Activated CD4-positive, alpha-beta T cell treated with anti-CD3 and anti-CD28 coated beads, Interleukin-2, amount 50 U/mL, for 1 hour (primary cell): ENCODE measurements at regions not wholly inside any gene's neighbourhood (a gene's known extent, or its start where the extent isn't known, plus 50 kb on each side); places are given as distances from the start of the nearest gene placed in this dataset.
A peak's percentile ranks its signal among the peaks of the same experiment; 100 is the strongest.
"Not testable (repeated sequence)": the region's sequence is repeated elsewhere in the genome, so short reads cannot be mapped to it uniquely, and the experiment has no call there.

Experiments
- DNase-seq: peaks from one replicate; pipeline ENCODE4 v3.0.0-alpha.2; 2020

DNA sequence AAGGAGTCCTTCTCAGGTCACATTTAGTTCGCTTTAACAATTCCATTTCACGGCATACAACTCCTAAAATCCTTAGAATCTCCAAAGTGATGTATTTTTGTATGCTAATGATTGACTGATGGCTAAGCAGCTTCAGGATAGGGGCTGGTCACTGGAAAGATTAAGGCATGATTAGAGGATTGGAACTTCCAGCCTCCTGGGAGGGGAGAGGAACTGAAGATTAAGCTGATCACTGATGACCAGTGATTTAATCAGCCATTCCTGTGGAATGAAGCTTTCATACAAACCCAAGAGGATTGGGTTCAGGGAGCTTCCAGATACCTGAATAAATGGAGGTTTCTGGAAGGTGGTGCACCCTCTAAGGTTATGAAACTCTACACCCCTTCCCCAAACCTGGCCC, 123.9 kb upstream of the CDK13 start:
- DNase-seq, result no peak

DNA sequence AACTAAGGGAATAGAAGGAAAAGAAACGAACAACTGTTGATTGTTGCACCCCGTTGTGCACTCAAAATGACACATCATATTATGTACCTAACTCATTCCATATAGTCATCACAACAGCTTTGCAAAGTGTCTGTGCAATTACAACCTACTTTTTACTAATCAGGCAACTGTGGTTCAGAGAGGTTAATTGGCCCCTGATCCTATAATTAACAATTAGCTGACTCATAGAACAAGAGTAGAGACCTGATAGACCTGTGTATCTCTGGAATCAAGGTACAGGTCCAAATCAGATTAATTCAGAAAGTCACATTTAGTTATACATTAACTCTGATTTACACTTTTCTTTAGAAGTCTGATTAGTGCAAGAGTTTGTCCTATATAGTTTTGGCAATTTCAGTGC, 122.5 kb upstream of the CDK13 start:
- no peak for DNase-seq

DNA sequence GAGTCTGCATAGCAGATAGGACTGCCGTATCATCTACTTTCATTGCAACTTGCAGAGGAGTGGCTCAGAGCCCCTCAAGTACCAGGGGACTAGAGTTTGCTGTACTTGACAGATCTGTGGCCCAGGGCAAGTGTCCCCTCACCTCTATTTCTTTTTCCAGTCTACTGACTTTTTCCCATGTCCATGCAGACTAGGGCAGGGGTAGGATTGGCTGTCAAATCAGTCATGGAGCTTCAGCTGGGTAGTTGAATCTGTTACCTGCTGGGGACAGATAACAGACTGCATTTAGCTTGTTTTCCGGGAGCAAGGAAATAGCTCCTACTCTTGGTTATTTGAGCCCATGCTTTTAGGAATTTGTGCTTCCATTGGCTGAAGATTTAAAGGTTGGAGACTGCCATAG, 121.0 kb upstream of the CDK13 start:
- DNase-seq, result no peak

DNA sequence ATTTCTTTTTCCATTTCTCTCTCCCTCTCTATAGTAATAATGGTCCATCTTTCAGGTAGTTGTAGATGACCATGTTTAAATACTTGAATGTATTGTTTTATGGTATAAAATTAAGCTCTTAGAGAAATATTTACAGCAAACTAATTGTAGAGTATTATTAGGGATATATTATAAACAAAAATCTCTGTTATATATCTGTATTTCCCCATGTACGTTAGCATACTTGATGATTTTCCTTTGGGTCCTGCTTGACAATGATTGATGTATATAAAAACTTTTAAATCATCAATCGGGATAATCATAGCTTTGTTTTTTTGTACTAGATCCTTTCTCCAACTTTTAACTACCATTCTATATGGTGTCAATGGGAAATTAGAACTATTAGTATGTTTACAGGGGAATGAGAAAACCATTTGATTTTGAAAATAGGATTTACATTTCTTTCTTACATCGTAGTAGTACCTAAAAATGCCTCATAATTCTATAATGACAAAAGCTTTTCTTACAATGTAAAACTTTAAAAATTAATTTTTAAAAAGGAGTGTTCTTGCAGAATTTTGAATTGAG, 117.5 kb upstream of the CDK13 start:
- no peak for DNase-seq

DNA sequence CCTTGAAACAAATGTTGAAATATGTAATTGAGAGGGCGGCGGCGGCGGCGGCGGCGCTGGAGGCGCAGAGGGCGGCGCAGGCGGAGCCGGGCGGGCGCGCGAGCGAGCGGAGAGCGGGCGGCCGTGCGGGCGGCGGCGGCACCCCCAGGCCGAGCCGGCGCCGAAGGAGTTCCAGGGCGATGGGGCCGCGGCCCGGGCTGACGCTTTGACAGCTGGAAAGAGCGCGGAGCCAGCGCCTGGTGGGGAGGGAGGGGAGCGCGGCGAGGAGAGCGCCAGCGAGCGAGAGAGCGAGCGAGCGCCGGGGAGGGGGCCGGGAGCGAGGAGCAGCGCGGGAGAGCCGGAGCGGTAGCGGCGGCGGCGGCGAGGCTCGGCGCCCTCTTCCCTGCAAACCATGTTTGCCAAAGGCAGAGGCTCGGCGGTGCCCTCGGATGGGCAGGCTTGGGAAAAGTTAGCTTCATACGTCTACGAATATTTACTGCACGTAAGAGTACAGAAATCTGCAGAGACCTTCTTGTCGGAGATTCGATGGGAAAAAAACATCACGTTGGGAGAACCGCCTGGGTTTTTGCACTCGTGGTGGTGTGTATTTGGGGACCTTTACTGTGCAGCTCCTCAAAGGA, 116.8 kb upstream of the CDK13 start:
- peak; percentile 27 for DNase-seq

DNA sequence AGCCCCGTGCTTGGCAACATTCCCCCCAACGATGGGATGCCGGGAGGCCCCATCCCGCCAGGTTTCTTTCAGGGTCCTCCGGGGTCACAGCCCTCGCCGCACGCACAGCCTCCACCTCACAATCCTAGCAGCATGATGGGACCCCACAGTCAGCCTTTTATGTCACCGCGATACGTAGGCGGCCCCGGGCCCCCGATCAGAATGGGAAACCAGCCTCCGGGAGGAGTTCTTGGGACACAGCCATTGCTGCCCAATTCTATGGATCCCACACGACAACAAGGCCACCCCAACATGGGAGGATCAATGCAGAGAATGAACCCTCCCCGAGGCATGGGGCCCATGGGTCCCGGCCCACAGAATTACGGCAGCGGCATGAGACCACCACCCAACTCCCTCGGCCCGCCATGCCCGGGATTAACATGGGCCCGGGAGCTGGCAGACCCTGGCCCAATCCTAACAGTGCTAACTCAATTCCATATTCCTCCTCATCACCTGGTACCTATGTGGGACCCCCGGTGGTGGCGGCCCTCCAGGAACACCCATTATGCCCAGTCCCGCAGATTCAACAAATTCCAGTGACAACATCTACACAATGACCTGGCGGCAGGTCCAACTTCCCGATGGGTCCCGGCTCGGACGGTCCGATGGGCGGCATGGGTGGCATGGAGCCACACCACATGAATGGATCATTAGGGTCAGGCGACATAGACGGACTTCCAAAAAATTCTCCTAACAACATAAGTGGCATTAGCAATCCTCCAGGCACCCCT, 116.0 kb upstream of the CDK13 start:
- DNase-seq, result not testable (repeated sequence)

DNA sequence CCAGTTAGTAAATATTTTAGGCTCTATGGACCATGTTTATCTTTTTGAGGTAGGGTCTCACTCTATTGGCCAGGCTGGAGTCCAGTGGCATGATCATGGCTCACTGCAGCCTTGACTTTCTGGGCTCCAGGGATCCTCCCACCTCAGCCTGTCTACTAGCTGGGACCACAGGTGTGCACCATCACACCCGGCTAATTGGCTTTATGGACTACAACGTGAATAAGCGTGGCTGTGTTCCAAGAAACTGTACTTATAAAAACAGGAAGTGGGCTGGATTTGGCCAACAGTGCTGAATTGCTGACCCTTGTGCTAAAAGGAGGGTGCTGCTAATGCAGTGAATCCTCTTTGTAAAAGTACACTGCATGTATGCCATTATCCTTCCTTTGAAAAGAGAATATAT, 111.7 kb upstream of the CDK13 start:
- DNase-seq, result no peak

DNA sequence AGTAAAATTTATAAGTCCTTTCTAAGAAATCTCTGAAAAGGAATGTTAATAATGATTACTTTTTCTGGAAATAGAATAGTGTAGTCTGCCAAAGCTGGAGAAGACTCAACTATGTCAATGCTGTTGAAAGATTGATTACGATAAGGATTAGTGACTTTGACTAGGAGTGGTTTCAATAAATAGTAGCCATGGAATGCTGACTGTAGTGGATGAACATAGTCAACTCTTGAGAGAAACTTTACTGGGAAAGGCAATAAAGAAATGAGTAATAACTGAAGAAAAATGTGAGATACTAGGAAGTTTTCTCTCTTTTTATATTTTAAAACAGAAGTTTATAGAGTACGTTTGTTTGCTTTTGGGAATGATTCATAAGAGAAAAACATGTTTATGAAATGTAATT, 105.0 kb upstream of the CDK13 start:
- DNase-seq, result no peak

DNA sequence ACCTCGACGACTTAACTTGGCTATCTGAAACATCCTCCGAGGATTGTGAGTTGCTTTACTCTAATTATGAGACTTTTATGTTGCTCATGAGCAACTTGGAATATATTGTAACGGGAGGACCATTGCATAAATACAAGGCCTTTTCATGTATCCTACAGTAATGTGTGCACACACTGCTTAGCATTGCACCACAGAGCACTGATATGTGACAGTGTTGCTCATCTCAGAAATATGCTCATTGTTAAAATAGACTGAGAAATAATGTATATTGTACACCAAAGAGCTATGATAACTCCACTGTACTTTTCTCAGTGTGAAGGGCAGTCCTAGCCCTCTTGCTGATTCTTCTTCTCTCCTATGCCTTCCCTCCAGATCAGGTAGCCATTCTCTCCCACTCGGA, 102.8 kb upstream of the CDK13 start:
- DNase-seq, result no peak

DNA sequence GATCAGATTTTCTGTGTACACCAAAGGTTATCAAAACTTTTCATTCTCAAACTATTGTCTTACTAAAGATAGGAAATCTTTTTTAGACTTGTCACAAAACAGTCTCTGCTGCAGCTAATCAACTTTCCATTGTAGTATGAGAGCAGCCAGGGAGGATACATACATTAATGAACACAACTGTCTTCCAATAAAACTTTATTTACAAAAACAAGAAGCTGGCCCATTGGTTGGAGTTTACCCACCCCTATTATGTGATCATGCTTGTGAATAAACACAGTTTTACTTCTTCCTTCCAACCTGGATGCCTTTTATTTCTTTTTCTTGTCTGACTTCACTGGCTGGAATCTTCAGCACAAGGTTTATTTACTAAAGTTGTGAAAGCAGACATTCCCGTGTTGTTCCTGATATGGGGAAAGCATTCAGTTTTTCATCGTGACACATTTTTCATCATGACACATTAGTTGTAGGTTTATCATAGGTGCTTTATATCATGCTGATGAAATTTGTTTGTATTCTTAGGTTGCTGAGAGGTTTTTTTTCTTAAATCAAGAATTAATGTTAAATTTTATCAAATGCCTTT, 98.5 kb upstream of the CDK13 start:
- no peak for DNase-seq

DNA sequence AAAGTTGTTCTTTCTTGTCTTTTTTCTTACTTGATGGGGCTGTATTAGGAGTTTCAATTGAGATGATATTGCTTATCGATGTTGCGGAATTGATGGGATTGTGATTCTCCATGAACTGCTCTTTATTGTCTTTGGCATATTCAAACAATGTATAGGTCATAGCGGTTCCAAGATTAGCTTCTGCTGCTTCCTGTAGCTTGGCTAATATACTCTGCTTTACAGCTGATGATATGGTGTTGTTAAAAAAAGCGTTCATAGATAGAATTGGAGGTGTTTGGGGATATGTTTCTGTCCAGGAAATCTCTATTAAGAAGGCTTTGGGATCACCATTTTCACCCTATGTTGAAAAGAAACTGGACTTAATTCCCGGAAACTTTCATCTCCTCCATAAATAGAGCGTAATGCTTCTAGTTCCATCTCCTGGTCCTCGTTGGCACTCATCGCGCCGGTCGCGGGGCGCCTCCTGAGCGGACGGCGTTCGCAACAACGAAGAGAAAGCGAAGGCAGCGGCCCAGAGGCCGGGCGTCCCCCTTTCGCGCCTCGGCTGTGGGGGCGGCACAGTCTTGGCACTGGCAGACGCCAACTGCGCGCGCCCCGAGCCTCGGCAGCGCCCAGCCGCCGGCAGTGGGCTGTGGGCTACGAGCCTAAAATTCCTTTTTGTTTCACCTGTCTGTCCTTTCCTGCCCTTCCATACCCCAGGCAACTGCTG, 95.3 kb upstream of the CDK13 start:
- DNase-seq, result not testable (repeated sequence)

DNA sequence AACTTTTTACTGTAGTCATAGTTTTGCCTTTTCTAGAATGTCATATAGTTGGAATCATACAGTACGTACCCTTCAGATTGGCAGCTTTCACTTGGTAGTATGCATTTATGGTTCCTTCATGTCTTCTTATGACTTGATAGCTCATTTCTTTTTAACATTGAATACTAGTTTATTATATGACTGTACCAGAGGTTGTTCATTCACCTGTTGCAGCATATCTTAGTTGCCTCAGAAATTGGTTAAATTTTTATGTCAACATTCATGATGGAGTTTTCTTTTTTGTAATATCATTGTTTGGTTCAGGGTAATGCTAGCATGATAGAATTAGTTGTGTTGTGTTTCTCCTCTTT, 94.8 kb upstream of the CDK13 start:
- no peak for DNase-seq

DNA sequence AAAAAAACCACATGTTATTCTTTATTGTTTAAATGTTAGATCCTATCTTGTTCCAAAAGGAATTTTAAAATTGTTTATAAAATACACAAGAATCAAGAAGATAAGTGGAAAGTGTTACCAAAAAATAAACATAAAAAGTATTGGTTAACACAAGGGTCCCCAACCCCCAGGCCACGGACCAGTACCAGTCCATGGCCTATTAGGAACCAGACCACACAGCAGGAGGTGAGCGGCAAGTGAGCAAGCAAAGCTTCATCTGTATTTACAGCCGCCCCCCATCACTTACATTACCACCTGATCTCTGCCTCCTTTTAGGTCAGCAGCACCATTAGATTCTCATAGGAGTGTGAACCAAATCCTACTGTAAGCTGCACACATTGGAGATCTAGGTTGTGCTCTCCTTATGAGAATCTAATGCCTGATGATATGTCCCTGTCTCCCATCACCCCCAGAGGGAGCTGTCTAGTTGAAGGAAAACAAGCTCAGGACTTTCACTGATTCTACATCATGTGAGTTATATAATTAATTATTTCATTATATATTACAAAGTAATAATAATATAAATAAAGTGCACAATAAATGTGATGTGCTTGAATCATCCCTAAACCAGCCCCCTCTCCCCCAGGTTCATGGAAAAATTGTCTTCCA, 86.3 kb upstream of the CDK13 start:
- DNase-seq, result not testable (repeated sequence)

DNA sequence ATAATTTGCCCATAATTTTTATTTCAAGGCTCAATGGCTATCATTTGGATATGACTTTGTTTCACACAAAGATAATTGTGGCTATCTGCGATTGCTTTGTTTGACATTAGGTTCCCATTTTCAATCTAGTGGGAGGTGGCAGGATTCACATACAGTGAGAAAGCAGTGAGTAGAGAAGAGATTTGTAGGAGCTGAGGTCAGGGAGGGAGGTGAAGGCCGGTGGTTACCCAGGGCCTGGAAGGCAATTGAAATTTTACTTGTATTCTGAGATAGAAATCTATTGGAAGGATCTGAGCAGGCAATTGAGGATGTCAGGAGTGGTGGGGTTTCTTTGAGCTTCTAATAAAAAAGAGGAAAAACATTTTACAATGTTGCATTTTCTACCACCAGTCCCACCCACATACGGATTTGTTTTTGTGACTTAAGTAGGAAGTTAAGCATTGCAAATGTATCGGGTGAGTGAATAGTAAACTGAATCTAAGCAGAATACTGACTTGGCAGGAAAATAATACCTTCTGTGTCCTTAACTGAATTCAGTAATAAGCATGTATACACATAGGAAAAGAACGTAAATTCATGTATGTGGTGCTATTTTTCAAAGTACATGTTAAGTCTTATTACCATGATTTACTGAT, 80.1 kb upstream of the CDK13 start:
- DNase-seq, result not testable (repeated sequence)

DNA sequence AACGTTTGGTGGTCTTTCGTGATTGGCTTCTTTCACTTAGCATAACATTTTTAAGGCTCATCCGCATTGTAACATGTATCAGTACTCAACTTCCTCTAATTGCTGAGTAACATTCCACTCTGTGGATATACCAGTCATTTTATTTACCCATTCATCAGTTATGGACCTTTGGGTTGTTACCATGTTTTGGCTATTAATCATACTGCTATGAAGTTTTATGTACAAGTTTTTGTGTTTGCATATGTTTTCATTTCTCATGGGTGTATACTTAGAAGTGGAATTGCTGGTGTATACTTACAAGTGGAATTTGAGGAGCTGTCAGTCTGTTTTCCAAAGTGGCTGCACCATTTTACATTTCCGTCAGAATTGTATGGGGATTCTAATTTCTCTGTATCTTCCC, 78.4 kb upstream of the CDK13 start:
- DNase-seq, result not testable (repeated sequence)

DNA sequence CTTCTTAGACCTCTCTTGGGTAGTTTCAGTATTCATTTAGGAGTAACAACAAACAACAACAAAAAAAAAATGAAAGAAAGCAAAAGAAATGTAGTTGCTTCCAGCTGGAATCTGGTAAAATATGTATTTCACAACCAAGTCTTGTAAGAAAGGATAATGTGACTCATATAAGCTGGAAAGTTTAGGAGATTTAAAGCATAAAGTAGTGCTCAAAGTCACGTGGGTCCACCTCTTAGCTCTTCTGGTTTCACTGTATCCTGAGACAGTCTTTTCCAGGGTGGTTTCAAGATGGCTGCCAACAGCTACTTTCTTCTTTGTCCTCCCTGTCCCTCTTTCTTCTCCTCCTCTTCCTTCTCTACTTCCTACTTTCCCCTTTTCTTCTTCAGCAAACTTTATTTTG, 69.5 kb upstream of the CDK13 start:
- DNase-seq, result no peak

DNA sequence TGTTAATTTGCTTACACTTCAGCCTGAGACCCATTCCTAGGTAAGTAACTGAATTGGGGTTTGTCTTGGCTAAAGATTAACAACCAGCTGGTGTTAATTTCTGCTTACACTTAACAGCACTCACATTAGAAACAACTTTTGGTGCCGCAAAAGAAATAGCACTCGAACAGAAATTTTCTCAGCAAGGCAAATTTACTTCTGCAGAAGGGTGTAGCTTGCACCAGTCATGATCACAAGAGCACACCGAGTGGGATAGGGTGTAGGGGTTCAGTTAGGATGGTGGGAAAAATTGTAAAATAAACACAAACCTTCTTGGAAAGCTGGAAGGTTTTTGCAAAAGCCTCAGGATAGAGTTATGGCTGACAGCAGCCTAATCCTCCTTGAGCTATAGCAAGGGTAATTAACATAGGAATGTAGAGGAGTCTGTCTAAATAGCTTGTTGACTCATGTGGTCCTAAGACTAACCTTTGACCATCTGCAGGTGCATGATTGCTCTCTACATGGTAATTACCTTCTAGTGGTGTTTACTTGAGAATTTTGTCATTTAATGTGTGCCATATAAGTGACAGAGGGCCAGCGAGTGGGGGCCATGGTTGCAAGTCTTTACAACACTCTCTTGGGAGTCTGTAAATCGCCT, 67.8 kb upstream of the CDK13 start:
- no peak for DNase-seq

DNA sequence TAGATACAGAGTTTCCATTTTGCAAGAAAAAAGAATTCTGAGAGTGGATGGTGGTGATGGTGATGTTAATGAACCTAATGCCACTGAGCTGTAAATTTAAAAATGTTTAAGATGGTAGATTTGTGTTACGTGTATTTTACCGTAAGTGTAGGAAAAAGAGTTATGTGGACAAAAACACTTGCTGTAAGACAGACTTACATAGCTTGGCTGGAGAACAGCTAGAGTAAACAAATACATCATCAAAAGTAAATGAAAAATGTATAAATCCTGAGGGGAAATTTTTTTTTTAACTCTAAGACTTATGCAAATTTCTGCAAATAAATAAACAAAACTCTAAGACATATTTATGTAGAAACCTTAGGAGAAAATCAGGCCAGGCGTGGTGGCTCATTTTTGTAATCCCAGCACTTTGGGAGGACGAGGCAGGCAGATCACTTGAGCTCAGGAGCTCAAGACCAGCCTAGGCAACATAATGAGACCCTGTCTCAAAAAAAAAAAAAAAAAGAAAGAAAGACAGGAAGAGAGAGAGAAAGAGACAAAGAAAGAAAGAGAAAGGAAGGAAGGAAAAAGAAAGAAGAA, 66.2 kb upstream of the CDK13 start:
- DNase-seq, result no peak

DNA sequence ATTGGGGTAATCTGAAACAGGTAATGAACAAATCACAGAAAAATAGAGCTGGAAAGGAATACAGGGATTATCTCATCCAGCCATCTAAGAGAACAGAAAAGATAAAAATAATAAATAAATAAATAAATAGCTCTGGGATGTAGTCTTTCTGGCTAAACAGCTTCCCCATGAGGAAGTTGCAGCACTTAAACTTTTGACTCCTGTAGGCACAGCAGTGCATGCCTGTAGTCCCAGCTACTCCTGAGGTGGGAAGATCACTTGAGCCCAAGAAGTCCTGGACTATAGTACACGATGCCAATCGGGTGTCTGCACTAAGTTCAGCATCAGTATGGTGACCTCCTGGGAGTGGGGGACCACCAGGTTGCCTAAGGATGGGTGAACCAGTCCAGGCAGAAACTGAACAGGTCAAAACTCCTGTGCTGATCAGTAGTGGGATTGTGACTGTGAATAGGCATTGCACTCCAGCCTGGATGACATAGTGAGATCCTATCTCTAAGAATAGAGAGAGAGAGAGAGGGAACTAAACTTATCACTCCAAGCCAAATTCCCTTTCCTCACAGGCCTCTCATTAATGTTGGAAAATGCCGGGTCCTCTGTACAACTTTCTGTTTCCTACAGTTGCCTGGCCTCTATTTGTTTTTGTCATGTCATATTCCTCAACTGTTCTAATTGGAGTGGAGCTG, 61.7 kb upstream of the CDK13 start:
- no peak for DNase-seq

DNA sequence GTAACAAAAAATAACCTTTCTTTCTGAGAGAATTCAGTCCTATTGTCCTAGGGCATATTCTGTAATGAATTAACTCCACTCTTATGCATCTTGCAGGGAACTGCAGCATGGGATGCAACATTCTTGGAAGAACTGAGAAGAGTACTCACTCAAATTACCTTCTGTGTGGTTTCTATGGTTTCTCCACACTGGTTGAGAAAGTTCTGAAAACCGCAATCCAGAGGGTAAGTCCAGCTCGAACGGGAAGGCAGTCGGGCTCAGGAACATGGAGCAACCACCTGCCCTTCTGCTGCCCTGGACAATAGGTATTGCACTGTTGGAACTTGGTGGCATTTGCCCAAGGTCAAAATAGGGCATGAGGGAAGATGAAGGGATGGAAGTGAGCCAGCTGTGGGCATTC, 59.6 kb upstream of the CDK13 start:
- no peak for DNase-seq

DNA sequence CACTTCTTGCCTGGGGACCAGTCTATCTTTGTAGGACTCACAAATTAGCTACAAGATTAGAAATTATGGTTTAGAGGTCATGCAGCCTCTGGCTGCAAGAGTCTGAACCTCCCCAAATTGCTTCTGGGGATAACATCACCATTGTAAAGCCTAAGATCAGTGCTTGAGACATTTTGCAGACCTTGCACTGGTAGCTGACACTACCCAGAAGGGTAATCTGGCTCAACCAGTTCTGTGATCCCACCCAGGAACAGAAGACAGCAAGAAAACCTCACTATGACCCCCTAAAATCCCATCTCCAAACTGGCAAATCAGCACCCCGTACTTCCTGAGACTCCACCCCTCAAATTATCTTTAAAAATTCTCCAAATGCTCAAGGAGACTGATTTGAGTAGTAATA, 58.2 kb upstream of the CDK13 start:
- DNase-seq, result no peak
